HS-27A (cell line): ENCODE measurements at regions not wholly inside any gene's neighbourhood (a gene's known extent, or its start where the extent isn't known, plus 50 kb on each side); places are given as distances from the start of the nearest gene placed in this dataset.
"Not testable (repeated sequence)": the region's sequence is repeated elsewhere in the genome, so short reads cannot be mapped to it uniquely, and the experiment has no call there.

Source experiments
- DNase-seq: peaks from one replicate; pipeline ENCODE4 v3.0.0-alpha.2; 2012; ENCODE audit warnings: low read depth, missing footprints

DNA sequence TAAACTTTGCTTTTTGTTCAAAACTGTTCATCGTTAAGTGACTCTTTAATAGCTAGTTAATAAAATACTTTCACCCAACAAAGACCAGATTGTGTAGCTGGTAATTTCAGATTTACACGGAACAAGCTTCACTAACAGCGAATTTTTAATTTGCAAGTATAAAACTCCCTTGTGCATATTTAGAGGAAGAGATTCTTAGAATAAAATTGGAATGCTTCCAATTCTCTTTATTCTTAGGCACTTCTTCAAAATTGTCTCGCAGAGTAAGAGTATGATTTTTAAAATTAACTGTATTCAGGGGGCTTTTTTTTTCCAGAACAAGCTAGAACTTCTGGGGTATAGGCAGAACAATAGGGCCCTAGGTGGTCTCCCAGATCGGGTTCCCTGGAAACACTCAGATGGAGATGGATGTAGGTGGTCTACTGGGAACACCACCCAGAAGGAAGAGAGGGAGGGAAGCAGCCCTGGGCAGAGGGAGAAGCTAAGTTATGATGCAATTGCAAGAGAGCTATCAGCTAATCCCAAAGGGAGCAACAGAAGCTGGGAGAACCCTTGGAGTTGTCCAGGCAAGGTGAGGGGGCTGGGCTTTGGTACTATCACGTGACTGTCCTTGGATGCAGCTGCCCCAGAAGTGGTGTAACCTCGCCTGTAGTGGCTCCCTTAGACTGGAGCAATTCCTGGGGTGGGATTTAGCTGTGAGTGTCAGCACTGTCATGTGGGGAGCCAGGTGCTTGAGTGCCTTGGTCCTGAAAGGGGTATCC, 151.7 kb upstream of the ASB18 start:
- no peak for DNase-seq

DNA sequence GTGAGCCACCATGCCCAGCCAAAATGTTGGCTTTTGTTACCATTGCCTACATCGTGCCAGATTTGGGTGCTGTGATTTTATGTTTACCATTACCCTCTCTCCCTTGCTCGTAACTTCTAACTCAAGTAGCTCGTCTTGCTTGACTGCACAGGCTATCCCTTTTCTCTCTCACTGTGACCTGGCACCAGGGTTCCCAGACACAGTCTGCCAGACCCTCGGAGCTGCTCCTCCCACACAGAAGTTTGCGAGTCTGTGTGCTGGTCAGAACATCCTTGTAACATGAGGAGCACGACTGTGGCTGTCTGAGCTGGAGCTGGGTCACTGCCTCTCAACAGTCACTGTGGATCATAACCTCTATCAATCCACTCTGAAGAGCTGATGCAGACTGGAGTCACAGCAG, 152.5 kb upstream of the ACKR3 start:
- no peak for DNase-seq

DNA sequence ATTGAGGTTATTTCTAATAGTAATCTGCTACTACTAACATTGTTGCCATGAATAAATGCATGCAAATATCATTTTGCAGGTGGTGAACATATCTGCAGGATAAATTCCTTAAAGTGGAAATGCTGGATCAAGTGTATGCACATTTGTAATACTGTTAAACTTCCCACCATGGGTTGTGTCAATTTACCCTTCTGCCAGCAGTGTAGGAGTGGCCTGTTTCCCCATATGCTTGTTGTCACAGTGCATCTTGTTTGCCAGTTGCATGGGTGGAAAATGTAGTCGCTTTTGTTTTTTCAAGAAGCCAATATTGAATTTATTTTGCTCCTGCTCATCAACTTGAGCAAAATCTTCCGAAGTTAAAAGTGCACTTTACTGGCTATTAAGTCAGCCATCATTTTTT, 139.0 kb upstream of the ACKR3 start:
- DNase-seq: no peak

DNA sequence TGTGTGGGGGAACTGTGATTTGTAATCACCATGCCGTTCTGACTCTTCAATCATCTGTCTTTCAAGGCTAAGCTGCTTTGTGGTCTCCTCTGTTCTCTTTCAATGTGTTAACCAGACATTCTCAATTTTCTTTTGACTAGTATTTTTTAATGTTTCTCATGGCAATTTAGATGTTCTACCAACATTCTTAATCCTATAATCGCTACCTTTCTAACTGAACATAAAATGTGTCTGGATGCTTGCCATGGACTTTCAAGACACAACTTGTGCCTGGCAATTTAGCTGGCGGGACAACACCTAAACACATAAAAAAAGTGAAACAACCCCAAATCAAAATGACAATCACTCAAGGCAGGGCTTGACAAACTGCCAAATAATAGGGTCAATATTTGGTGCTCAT, 135.0 kb upstream of the ACKR3 start:
- DNase-seq: no peak

DNA sequence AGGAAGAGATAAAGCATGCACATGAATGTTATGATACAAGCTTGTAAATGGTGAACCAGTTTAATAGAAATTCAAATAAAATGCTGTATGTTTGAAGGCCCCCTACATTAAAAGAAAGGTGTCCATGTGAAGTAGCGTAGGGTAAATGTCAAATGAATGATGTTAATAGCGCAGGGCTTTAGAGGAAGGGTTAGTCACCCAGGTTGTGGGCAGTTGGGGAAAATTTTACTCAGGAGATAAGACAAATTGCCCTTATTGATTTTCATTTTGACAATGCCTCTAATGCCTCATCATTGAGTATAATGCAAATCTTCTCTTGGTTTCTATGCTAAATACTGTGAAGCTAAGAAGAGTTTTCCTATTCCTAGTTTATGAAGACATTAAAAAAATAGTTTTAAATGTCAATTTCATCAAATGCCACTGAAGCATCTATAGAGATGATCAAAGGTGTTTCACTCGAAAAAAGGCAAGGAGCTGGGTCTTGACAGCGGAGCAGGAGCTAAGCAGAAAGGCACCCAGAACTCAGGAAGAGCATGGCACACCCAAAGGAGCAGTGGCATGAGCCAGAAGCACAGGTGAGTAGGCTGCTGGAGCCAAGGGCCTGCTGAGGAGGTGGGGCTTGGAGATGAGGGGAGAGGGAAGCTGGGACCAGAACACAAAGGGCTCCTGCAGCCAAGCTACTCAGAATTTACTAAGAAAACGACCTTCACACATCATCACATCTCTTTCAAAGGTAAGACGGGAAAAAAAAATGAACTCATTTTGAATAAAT, 129.3 kb upstream of the ACKR3 start:
- DNase-seq: no peak

DNA sequence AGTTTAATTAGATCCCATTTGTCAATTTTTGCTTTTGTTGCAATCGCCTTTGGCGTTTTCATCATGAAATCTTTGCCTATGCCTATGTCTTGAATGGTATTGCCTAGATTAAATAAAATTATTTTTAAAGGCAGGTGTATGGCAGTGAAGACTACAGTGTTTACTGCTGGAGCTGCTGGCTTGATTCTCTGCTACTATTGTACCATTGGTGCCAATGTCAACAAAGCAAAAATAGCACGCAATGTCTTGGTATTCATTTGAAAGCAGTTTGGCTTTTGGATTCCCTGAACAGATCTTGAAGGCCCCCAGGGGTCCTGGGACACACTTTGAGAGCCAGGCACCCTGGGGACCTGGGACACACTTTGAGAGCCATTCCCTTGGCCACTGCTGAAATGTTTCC, 125.4 kb upstream of the ACKR3 start:
- no peak for DNase-seq

DNA sequence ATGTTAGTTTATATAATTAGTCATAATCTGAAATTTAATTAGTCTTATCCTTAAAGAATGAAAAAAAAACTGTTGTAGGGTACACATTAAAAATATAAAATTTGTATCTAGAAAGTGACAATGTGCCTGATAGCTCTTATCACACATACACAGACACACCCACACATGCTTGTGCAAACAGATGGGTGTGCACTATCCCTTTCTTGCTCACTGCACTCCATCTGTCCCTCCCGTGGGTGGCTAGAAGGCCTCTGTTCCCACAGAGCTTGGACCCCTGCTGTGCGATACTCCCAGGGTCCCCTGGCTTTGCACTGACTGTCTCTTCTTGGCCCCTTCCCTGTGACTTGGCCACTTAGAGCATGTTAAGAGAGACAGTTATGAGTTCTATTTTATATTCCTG, 123.9 kb upstream of the ACKR3 start:
- no peak for DNase-seq

DNA sequence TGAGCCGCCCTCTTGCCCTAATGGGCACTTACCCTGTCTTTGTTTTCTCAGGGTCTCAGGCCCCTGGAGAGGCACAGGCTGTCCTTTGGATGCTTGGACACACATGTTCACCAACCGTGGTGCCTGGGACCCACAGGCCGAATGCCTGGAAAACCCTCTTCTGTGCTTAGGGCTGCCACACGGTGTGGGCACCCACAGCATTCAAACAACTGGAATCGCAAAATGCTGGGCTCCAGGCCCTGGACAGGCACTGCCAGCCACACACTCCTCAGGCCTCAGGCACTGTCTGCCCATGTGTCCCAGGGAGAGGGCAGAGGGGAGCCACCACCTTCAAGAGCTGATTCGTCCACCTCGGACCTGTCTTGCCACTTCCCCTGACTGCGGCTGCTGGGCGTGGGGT, 123.1 kb upstream of the ACKR3 start:
- DNase-seq: no peak

DNA sequence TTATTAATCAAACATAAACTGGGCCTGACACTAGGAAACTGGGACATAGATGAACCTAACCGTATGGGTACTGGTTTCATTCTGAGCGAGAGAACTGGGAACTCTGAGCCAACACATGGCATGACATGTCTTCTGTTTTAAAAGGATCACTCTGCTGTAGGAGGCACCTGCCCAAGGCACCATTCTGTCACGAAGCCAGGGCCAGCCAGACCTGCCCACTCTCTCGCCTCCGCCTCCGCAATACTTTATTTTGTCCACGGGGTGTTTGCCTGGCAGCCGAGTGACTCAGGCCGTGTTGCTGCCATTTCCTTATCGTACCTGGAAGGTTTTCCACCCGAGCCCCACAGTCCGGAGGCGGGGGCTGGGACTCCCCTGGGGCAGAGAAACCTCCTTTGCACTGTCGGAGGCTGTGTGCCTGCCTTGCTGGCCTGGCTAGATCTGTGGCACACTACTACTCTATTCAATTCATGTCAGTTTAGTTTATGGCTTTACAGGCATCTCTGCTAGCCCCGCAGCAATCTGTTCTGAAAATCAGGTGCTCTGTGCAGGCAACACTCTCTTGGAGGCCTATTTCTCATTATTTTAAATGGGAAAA, 120.4 kb upstream of the ACKR3 start:
- no peak for DNase-seq

DNA sequence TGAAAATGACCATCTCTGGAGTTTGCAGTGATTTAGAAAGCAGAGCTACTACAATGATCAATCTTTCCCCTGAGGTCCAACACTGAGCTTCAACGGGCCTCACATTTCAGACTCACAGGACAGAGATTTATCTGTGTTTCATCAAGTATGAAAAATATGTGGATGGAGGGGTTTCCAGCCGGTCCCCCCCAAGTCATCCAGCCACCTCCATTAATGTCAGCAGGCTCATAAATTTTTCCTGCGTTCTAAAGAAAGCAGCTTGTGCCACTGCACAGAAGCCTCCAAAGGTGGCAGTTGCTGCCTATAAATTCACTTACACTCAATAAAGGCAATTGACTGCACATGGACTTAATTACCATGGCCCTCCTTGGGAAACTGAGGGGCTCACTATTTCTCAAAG, 117.4 kb upstream of the ACKR3 start:
- no peak for DNase-seq

DNA sequence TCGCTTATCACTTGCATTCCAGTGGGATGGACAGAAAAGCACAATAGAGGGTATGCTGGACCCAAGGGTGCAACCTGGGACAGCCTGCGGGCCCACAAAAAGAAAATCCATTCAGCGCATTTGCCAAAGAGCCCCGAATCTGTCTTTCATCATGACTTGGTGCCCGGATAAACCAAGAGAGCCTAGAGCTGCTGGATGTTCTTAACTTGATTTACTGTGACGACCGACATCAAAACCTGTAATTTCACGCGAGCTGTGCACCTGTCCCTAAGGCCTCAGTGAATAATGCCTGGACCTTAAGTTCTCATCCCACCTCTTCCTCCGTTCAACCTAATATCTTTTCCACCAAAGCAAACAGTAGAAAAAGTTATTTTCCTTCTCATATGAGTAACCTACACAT, 115.5 kb upstream of the ACKR3 start:
- no peak for DNase-seq

DNA sequence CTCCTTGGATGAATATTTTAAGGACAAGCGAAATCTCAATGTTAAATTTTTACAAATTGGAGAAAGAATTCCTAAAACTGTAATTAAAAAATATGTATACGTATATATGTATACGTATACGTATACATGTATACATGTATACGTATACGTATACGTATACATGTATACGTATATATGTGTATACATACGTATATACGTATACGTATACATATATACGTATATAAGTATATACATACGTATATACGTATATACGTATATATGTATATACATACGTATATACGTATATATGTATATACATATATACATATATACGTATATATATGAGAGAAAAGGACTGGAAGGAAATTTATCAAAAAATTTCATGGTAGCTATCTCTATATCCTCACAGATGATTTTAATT, 110.2 kb upstream of the ACKR3 start:
- no peak for DNase-seq

DNA sequence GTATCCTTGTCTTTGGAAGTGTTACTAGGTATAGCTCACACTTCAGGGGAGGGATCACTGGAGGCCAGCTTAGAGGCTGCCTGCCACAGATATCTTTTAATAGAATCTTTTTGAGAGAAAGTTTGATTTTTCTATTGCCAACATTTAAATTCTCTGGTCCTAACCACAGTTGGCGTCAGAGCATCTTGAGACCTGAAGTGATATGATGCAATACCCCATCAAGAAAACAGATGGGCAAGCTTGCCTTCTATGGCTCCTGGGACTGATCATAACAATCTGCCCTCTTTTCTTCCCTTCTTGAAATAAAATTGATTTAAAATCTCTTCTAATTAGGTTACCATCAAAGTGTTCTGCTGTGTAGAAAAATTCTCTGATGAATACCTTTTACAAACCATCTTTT, 105.5 kb upstream of the ACKR3 start:
- DNase-seq: no peak

DNA sequence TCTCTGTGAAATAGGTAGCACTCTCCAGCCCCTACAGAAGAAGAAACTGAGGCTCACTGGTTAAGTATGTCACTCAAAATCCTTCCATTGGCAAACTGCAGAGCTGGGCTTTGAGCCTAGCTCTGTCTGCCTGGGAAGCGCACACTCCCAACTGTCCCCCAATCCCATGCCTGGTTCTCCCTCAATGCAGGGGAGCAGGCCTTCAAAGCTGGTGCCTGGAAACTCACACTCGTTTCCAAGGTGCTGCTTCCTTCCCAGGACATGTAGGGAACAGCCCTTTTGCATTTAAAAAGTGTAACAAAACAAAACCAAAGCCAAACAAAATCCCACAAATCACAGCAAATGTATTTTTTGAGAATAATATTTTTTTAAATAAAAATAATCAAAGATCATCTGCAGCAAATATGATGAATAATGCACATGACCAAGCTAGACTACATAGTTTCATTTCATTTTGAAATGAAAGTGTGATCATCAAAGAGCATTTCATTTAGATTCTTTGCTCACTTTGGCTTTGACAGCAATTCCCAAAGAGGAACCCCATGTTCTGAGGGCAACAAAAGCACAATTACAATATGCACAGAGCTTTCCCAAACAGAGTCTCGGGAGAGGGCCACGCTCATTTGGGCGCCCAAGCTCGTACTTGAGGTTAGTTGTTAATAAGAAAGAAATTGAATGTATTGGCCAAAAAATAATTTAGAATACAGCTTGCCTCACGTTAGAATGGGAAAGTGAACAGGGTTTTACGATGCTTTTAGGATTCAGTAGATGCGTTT, 96.7 kb upstream of the ACKR3 start:
- no peak for DNase-seq

DNA sequence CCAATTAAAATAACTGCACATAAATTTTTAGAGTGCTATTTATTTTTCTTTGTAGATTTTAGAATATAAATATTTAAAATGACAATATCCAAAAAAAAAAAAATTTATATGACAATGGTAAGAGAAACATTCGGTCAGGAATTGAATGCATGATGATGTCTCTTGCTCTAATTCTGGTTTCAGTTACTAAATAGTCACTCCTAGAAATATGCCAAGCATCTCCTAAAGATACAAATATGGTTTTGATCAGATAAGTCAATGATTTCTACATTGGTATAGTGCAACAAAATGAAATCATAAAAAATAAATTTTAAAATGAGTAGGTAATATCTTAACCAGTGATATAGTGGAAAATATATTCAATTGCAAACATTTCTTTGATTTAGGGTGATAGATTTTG, 95.9 kb upstream of the ACKR3 start:
- DNase-seq: no peak

DNA sequence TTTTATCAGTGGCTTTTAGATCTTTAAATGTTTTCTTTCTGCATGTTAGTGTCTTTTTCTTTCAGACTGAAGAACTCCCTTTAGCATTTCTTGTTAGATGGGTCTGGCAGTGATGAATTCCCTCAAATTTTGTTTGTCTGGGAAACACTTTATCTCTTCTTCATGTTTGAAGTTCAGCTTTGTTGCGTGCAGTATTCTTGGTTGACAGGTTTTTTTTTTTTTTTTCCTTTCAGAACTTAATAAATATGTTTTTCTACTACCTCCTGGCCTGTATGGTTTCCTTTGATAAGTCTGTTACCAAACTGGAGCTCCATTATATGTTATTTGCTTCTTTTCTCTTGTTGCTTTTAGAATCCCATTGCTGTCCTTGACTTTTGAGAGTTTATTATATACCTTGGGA, 89.8 kb upstream of the ACKR3 start:
- no peak for DNase-seq

DNA sequence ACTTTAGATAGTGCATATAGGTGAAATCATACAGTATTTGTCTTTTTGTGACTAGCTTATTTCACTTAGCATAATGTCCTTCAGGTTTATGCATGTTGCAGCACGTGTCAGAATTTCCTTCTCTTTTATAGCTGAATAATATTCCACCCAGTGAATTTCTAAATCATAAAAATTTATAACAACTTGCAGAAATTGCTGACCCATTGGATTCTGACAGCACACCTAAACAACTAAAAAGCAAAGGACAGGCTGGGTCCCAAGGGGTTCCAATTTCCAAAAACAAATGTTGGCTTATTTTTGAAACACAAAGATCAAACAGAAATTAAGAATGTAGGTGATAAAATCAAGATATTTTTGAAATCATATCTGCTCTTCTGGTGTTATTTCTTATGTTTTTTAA, 86.5 kb upstream of the ACKR3 start:
- DNase-seq: no peak

DNA sequence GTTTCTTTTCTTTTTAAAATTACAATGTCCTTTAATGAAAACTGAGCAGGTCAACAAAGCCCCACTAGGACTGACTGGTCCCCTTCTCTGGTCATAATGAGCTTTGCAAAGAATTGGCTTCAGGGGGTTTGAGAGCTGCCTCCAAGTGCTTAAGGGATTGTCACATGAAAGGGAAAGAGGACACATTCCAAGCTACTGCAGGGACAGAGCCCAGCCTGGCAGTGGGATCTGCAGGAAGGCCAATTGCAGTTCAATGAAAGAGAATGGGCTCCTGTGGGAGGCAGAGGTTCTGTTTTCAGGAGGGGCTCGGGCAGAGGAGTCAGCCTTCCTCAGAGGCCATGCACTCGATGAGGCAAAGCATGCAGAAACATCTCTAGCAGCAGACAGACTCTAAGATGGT, 84.1 kb upstream of the ACKR3 start:
- no peak for DNase-seq

DNA sequence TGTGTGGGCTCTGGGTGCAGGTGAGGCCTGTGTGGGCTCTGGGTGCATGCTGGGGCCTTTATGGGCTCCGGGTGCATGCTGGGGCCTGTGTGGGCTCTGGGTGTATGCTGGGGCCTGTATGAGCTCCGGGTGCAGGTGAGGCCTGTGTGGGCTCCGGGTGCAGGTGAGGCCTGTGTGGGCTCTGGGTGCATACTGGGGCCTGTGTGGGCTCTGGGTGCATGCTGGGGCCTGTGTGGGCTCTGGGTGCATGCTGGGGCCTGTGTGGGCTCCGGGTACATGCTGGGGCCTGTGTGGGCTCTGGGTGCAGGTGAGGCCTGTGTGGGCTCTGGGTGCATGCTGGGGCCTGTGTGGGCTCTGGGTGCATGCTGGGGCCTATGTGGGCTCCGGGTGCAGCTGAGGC, 80.5 kb upstream of the ACKR3 start:
- DNase-seq: not testable (repeated sequence)

DNA sequence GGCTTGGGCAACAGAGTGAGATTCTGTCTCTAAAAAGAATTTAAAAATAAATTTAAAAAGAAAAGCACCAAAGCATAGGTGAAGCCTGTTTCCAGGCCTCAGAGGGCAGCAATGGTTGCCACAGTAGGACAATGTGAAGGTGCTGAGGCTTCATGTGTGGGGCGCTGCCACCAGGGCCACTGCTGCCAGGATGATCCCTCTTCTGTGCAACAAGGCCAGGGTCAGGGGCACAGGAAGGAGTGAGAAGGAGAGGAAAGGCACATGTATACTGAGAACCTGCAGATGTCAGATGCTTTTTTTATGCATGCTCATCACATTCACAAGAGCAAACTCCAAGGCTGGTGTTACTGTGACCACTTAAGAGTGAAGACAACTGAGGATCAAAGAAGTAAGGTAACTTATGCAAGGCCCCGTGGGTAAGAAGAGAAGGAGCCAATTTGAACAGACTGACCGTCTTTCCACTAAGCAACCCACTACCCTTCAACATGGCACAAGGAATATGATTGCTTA, 79.7 kb upstream of the ACKR3 start:
- no peak for DNase-seq

DNA sequence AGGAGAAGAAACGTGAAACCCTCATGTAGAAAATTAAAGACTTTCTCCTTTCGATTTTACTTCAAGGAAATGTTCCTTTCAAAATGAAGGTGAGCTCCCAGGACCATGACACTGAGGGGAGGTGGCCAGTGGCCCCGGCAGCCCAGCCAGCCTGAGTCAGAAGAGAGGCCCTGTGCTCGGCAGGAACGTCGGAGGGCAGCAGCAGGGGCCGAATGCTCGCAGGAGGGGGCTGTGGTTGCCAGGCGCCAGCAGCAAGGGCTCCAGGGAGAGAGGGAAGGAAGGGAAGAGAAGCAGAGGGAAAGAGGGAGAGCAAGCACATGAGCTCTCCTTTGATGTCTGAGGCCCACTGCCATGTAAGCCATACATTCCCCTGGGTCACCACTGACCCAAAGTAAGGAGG, 73.3 kb upstream of the ACKR3 start:
- DNase-seq: no peak

DNA sequence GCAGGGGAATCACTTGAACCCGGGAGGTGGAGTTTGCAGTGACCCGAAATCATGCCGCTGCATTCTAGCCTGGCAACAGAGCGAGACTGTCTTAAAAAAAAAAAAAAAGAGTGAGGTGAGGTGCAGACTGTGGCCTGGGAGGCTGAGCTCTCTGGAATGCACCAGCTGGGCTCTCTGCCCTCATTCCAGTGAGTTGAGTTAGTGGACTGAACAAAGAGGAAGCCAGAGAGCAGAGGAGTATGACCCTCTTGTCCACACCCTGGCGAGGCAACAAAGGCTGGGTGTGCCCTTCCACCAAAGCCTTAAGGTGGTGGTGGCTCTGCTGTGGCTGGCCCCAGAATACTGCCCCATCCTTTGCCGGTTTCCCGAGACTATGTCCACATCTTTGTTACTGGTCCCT, 71.3 kb upstream of the ACKR3 start:
- DNase-seq: no peak
